ENCODE measurements at regions not wholly inside any gene's neighbourhood (a gene's known extent, or its start where the extent isn't known, plus 50 kb on each side); places are given as distances from the start of the nearest gene placed in this dataset.

GRCh38 chr9:90333226-90333625, 309.4 kb downstream of the DIRAS2 start:
- Histone ChIP-seq H3K27me3 (peaks cover 2% of the 10 kb centered on the region; the same call in 1 of the 2 replicates), H3K9me3 (no peaks in the 10 kb centered on the region), H3K4me3 (no peak overlapping the region), H3K36me3 (no peaks in the 10 kb centered on the region)
- DNase-seq = no peak

GRCh38 chr9:90340421-90340820, 302.2 kb downstream of the DIRAS2 start:
- no peaks in the 10 kb centered on the region for H3K36me3 ChIP-seq
- DNase-seq = peak; percentile 45
- H3K9me3 ChIP-seq = no peaks in the 10 kb centered on the region
- no peak overlapping the region for H3K4me3 ChIP-seq
- H3K27me3 ChIP-seq = peaks cover 2% of the 10 kb centered on the region; the same call in 1 of the 2 replicates

DNA sequence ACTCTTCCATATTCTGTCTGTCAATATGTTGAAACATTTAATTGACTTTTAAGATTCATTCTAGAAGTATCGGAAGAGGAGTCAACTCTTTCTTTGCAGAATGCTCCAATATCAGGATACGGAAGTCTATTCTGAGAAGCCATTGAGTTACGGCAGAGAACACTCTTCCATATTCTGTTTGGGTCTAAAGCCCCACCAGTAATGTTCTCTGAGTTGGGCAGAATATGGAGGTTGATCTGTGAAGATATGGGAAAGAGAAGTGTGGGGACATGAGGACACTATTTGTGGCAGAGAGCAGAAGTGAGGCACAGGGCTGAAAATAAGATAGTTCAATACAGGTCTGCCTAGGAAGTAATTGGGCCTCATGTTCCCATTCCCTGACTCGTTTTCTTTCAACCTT, 300.0 kb downstream of the DIRAS2 start:
- Histone ChIP-seq H3K27me3 (no peaks in the 10 kb centered on the region), H3K9me3 (no peaks in the 10 kb centered on the region), H3K4me3 (no peak overlapping the region), H3K36me3 (no peaks in the 10 kb centered on the region)
- no peak for DNase-seq

DNA sequence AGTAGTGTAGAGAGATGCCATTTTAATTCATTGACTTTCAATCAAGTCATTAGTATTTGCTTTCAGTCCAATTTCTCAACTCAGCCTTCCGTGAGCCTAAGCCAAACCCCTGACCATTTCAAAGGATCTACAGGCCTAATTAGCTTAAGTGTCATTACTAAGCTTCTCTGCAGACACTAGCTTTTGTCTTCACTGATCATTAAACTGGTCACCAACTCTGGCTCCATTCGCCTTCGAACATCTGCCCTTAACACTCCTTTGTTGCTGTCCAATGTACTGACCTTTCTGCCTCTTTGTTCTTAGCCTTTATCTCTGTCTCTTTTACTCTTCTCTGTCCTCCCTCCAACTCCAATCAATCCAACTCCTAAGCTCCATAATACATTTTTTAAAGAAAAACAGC, 299.3 kb downstream of the DIRAS2 start:
- no peak for DNase-seq
- no peaks in the 10 kb centered on the region for H3K36me3 ChIP-seq
- H3K4me3 ChIP-seq = no peak overlapping the region
- H3K9me3 ChIP-seq = no peaks in the 10 kb centered on the region
- H3K27me3 ChIP-seq = no peaks in the 10 kb centered on the region

- no peaks in the 10 kb centered on the region for H3K36me3 ChIP-seq
- DNase-seq = no peak
- no peaks in the 10 kb centered on the region for H3K27me3 ChIP-seq
- no peaks in the 10 kb centered on the region for H3K9me3 ChIP-seq
- H3K4me3 ChIP-seq = no peak overlapping the region
These were observed 298.6 kb downstream of the DIRAS2 start for GRCh38 chr9:90343991-90344390.

DNA sequence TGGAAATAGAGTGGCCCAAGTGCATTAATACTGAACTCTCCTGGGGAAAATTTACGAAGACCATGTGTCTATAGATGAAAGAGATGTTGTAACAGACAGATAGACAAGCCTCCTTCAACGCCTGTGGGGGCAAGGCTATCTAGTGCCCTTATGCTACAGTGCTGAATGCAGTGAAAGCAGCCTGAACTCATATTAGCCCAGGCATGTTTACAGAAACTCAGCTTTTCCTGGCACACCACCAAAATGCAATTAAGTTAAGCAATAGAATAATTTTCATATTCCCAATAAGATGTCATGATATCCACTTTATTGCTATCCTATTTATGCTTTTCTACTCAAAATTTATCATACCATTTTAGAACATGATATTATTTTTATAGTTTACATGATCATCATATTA, 277.0 kb downstream of the DIRAS2 start:
- no peak for DNase-seq
- H3K9me3 ChIP-seq = no peaks in the 10 kb centered on the region
- no peaks in the 10 kb centered on the region for H3K36me3 ChIP-seq
- H3K4me3 ChIP-seq = no peak overlapping the region
- H3K27me3 ChIP-seq = no peaks in the 10 kb centered on the region

GRCh38 chr9:90368241-90368640, 274.4 kb downstream of the DIRAS2 start:
- H3K27me3 ChIP-seq = no peaks in the 10 kb centered on the region
- no peaks in the 10 kb centered on the region for H3K9me3 ChIP-seq
- H3K36me3 ChIP-seq = no peaks in the 10 kb centered on the region
- no peak overlapping the region for H3K4me3 ChIP-seq
- no peak for DNase-seq

DNA sequence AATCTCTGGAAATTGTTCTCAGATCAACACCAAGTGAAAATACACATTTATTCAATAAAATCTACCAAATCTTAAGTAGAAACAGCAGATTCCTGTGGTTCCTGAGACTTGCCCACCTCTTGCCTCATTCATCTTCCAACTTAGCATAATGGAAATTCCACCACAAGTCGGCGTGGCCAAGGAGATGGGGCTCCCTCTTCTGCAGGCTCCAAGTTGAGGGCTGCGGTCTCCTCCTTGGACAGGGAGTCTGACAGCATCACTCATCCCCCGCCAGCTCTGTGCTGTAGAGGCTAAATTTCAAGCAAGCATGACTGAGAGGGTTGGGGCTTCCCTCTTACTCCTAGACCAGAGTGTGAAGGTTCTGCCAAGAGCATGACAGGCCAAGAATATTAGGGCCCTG, 273.7 kb downstream of the DIRAS2 start:
- no peak overlapping the region for H3K4me3 ChIP-seq
- H3K9me3 ChIP-seq = no peaks in the 10 kb centered on the region
- H3K27me3 ChIP-seq = no peaks in the 10 kb centered on the region
- H3K36me3 ChIP-seq = no peaks in the 10 kb centered on the region
- DNase-seq = no peak

GRCh38 chr9:90379771-90380170, 262.9 kb downstream of the DIRAS2 start:
- Histone ChIP-seq H3K9me3 (no peaks in the 10 kb centered on the region), H3K27me3 (no peaks in the 10 kb centered on the region), H3K4me3 (no peak overlapping the region), H3K36me3 (no peaks in the 10 kb centered on the region)
- no peak for DNase-seq

GRCh38 chr9:90385146-90385545, 257.5 kb downstream of the DIRAS2 start:
- H3K9me3 ChIP-seq = no peaks in the 10 kb centered on the region

GRCh38 chr9:90393365-90394152, 249.1 kb downstream of the DIRAS2 start:
- Histone ChIP-seq H3K9me3 (no peaks in the 10 kb centered on the region), H3K27me3 (no peaks in the 10 kb centered on the region), H3K4me3 (no peak overlapping the region), H3K36me3 (no peaks in the 10 kb centered on the region)
- DNase-seq = no peak

More at GRCh38 chr9:90385146-90385545, 257.5 kb downstream of the DIRAS2 start:
- Histone ChIP-seq H3K36me3 (no peaks in the 10 kb centered on the region), H3K4me3 (no peak overlapping the region), H3K27me3 (no peaks in the 10 kb centered on the region)
- DNase-seq = no peak

DNA sequence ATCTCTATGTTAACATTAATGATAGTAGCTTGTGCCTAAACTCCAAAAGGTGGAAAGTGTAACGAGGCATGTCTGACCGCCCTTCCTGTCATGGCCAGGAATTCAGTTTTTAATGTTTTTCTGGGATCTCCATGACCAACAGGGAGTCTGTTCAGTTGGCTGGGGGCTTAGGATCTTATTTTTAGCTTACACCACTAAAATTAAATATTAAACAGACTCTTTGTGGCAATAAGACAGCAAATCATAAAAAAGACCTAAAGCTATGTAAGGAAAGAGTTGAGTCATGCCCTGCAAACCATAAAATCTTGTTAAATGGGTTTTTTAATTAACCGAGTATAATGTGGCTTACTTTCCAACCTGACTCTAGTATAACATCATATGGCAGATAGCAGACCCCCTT, 247.8 kb downstream of the DIRAS2 start:
- Histone ChIP-seq H3K4me3 (no peak overlapping the region), H3K27me3 (no peaks in the 10 kb centered on the region), H3K36me3 (no peaks in the 10 kb centered on the region), H3K9me3 (no peaks in the 10 kb centered on the region)
- DNase-seq = no peak

- no peak for DNase-seq
- no peaks in the 10 kb centered on the region for H3K27me3 ChIP-seq
- H3K36me3 ChIP-seq = no peaks in the 10 kb centered on the region
- H3K9me3 ChIP-seq = no peaks in the 10 kb centered on the region
- no peak overlapping the region for H3K4me3 ChIP-seq
These were observed 242.5 kb downstream of the DIRAS2 start for GRCh38 chr9:90400091-90400490.

- no peak overlapping the region for H3K4me3 ChIP-seq
- H3K9me3 ChIP-seq = 0 out of 2 replicates have a peak, but pooled peaks cover 2% of the 10 kb centered on the region
- no peak for DNase-seq
- H3K27me3 ChIP-seq = no peaks in the 10 kb centered on the region
- H3K36me3 ChIP-seq = no peaks in the 10 kb centered on the region
These were observed 234.0 kb downstream of the DIRAS2 start for GRCh38 chr9:90408659-90409058.

DNA sequence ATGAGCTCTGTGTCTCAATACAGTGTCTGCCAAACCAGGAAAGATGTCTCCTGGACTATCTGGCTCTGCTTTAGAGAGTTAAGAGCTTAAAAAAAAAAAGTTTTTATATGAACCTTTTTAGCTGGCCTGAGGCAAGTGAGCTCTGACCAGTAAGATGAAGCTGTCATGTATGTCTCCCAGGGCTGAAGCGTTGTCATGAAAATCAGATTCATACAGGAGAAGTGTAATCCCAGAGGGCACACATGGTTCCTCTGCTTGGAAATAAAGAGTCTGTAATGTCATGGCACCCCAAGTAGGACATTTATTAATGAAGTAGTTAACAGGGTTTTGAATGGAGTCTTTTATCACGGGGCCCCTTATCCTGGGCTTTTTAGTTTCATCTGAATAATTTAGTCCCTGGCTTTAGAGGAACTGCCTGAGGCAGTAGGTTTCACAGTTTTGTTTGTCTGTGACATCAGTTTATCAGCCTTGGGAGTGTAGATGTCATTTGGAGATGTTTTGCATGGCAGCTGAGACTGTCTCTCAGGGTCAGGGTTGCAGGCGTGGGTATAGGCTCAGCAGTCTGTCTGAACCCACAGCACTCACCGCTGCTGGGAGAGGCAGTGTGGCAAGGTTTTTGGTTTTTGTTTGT, 223.3 kb downstream of the DIRAS2 start:
- no peaks in the 10 kb centered on the region for H3K27me3 ChIP-seq
- no peak overlapping the region for H3K4me3 ChIP-seq
- H3K36me3 ChIP-seq = no peaks in the 10 kb centered on the region
- DNase-seq = no peak
- no peaks in the 10 kb centered on the region for H3K9me3 ChIP-seq

DNA sequence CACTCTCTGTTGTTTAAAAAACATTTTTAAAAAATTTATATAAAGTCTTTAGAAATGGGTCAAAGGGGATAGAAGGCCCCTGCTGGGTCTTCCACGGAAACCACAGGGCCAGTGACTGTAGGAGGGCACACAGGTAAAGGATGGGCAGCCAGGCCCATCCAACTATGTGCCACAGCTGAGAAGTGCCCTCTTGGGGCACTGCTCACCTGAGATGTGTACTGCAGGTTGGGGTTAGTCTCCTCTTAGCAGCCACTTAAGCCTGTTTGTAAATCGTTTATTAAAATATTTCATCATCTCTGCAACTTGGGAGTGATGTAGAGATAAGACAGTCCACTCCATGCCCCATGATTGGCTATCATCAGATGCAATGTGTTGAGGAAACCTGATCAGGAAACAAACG, 222.4 kb downstream of the DIRAS2 start:
- H3K9me3 ChIP-seq = no peaks in the 10 kb centered on the region
- H3K4me3 ChIP-seq = no peak overlapping the region
- H3K36me3 ChIP-seq = no peaks in the 10 kb centered on the region
- H3K27me3 ChIP-seq = no peaks in the 10 kb centered on the region
- DNase-seq = no peak

DNA sequence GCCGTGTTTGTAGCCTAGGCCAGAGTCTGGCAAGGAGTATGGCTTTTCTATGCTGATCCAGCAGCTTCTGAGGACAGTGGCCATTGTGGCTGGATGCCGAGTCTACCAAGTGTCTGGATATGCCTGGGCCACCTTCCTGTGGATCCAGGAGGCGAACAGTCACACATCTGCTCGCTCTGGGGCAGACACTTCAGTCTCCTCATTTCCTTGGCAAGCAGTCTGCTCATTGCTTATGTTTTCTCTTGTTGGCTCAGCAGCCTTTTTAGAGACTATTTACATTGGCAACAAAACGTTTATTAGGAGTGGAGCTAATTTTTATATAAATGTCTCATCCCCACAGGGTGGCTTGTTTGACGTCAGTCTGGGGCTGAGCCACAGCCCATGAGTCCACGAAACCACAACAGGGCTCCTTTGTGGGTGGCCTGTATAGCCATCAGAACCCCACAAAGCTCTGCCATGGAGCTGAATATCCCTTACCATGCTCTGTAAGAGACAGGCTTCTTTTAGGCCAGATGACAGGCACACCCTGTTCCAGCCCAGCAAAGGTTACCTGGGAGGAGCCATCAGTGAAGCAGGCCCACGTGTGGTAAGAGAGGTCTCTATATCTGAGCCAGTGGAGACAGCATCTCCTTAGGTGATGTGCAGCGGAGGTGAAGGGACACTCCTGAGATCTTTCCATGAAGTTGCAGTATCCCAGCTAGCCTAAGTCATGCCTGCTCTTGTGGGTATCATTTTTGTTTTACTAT, 221.7 kb downstream of the DIRAS2 start:
- peak; percentile 48 for DNase-seq
- H3K27me3 ChIP-seq = no peaks in the 10 kb centered on the region

More for the DNA sequence above, 221.7 kb downstream of the DIRAS2 start:
- Histone ChIP-seq H3K9me3 (no peaks in the 10 kb centered on the region), H3K4me3 (no peak overlapping the region), H3K36me3 (no peaks in the 10 kb centered on the region)
